ENCODE measurements at regions not wholly inside any gene's neighbourhood (a gene's known extent, or its start where the extent isn't known, plus 50 kb on each side); places are given as distances from the start of the nearest gene placed in this dataset.

- ATAC-seq (ENCODE audit: low FRiP score in 2 of 2) = no peak
- TF ChIP-seq EP300 (IDR thresholded peaks at IDR 0.05) (no peak), CTCF (IDR thresholded peaks at IDR 0.05) (no peak), POLR2AphosphoS5 (IDR thresholded peaks at IDR 0.05) (no peak)
- WGBS, 2 donors = 65 to 69% methylated on average over 13 of the region's 13 CpGs
These were observed 197.2 kb downstream of the GADD45G start for GRCh38 chr9:89801742-89802670.

GRCh38 chr9:89802781-89803355 is 198.1 kb downstream of the GADD45G start:
- no peaks in the 10 kb centered on the region for H3K27me3 ChIP-seq
- peaks cover 0 to 15% (median 7%) of the 10 kb centered on the region in 4 donors for H3K4me1 ChIP-seq
- H3K27ac ChIP-seq = no peak overlapping the region
- 69 to 75% methylated on average over 5 to 8 of the region's 8 CpGs for WGBS, 2 donors
- no peaks in the 10 kb centered on the region for H3K36me3 ChIP-seq
- H3K9me3 ChIP-seq = no peaks in the 10 kb centered on the region
- TF ChIP-seq POLR2A (IDR thresholded peaks at IDR 0.05) (no peak), CTCF (IDR thresholded peaks at IDR 0.05) (no peak), EP300 (IDR thresholded peaks at IDR 0.05) (peak in 1 of 4 donors; percentile 86), POLR2AphosphoS5 (IDR thresholded peaks at IDR 0.05) (peak in 1 of 2 donors; percentile 33)
- ATAC-seq (ENCODE audit: low FRiP score in 2 of 2) = peak in 1 of 2 donors; percentile 70
- DNase-seq = peak in 1 of 2 donors; percentile 17
- no peak overlapping the region for H3K4me3 ChIP-seq

More at GRCh38 chr9:89801742-89802670, 197.2 kb downstream of the GADD45G start:
- Histone ChIP-seq H3K27ac (no peak overlapping the region), H3K9me3 (no peaks in the 10 kb centered on the region), H3K4me1 (peaks cover 0 to 15% (median 7%) of the 10 kb centered on the region in 4 donors), H3K36me3 (no peaks in the 10 kb centered on the region), H3K27me3 (no peaks in the 10 kb centered on the region), H3K4me3 (no peak overlapping the region)
- DNase-seq = no peak

GRCh38 chr9:89803403-89803802 is 198.6 kb downstream of the GADD45G start:
- DNase-seq (no peak), ATAC-seq (ENCODE audit: low FRiP score in 2 of 2) (no peak)
- no peak overlapping the region for H3K27ac ChIP-seq
- H3K27me3 ChIP-seq = no peaks in the 10 kb centered on the region
- H3K9me3 ChIP-seq = no peaks in the 10 kb centered on the region
- no peak overlapping the region for H3K4me3 ChIP-seq
- TF ChIP-seq EP300 (IDR thresholded peaks at IDR 0.05) (no peak), POLR2AphosphoS5 (IDR thresholded peaks at IDR 0.05) (no peak), POLR2A (IDR thresholded peaks at IDR 0.05) (no peak), CTCF (IDR thresholded peaks at IDR 0.05) (no peak)
- H3K36me3 ChIP-seq = no peaks in the 10 kb centered on the region
- peaks cover 0 to 15% (median 7%) of the 10 kb centered on the region in 4 donors for H3K4me1 ChIP-seq
- WGBS, 2 donors = 83 to 89% methylated on average over 7 of the region's 7 CpGs

GRCh38 chr9:89804766-89805531 is 200.1 kb downstream of the GADD45G start:
- 86 to 91% methylated on average over 8 of the region's 8 CpGs for WGBS, 2 donors
- TF ChIP-seq POLR2AphosphoS5 (IDR thresholded peaks at IDR 0.05) (no peak), EP300 (IDR thresholded peaks at IDR 0.05) (no peak), POLR2A (IDR thresholded peaks at IDR 0.05) (no peak)
- DNase-seq (no peak), ATAC-seq (ENCODE audit: low FRiP score in 2 of 2) (no peak)
- H3K27ac ChIP-seq = no peak overlapping the region
- peaks cover 0 to 15% (median 7%) of the 10 kb centered on the region in 4 donors for H3K4me1 ChIP-seq
- H3K27me3 ChIP-seq = no peaks in the 10 kb centered on the region
- no peak overlapping the region for H3K4me3 ChIP-seq
- H3K36me3 ChIP-seq = no peaks in the 10 kb centered on the region
- H3K9me3 ChIP-seq = no peaks in the 10 kb centered on the region

Measured in upper lobe of left lung (tissue), 6 donors.